ENCODE measurements at regions not wholly inside any gene's neighbourhood (a gene's known extent, or its start where the extent isn't known, plus 50 kb on each side); places are given as distances from the start of the nearest gene placed in this dataset.

DNA sequence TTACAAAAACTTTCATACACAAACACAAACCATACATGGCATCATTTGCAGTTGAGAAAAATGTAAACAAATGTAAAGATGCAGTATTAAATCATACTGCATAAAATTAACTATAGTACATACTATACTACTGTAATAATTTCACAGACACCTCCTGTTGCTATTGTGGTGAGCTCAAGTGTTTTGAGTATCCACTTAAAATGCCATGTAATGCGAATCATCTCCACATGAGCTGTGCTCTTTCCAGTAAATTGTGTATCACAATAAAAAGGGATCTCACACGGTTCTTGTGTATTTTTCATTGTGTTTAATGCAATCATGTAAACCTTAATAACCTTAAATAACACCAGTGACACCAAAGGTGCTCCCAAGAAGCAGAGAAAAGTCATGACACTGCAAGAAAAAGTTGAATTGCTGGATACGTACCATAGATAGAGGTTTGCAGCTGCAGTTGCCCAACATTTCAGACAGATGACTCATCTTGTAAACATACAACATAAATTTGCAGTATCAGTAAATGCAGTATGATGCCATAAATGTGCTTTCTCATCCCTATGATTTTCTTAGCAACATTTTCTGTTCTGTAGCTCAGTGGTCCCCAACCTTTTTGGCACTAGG is 166.6 kb downstream of the RAP2A start (continued):
- TF ChIP-seq, protein P1, sequence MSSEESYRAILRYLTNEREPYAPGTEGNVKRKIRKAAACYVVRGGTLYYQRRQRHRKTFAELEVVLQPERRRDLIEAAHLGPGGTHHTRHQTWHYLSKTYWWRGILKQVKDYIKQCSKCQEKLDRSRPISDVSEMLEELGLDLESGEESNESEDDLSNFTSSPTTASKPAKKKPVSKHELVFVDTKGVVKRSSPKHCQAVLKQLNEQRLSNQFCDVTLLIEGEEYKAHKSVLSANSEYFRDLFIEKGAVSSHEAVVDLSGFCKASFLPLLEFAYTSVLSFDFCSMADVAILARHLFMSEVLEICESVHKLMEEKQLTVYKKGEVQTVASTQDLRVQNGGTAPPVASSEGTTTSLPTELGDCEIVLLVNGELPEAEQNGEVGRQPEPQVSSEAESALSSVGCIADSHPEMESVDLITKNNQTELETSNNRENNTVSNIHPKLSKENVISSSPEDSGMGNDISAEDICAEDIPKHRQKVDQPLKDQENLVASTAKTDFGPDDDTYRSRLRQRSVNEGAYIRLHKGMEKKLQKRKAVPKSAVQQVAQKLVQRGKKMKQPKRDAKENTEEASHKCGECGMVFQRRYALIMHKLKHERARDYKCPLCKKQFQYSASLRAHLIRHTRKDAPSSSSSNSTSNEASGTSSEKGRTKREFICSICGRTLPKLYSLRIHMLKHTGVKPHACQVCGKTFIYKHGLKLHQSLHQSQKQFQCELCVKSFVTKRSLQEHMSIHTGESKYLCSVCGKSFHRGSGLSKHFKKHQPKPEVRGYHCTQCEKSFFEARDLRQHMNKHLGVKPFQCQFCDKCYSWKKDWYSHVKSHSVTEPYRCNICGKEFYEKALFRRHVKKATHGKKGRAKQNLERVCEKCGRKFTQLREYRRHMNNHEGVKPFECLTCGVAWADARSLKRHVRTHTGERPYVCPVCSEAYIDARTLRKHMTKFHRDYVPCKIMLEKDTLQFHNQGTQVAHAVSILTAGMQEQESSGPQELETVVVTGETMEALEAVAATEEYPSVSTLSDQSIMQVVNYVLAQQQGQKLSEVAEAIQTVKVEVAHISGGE (CRISPR knock-in tag; IDR thresholded peaks at IDR 0.05): no peak
- TF ChIP-seq ZNF207 (IDR thresholded peaks at IDR 0.05; ENCODE audit: borderline replicate concordance) (no peak), TCF3 (IDR thresholded peaks at IDR 0.05; ENCODE audit: borderline replicate concordance, insufficient read depth, low read depth, low read length) (no peak)
- TF ChIP-seq, protein P2, sequence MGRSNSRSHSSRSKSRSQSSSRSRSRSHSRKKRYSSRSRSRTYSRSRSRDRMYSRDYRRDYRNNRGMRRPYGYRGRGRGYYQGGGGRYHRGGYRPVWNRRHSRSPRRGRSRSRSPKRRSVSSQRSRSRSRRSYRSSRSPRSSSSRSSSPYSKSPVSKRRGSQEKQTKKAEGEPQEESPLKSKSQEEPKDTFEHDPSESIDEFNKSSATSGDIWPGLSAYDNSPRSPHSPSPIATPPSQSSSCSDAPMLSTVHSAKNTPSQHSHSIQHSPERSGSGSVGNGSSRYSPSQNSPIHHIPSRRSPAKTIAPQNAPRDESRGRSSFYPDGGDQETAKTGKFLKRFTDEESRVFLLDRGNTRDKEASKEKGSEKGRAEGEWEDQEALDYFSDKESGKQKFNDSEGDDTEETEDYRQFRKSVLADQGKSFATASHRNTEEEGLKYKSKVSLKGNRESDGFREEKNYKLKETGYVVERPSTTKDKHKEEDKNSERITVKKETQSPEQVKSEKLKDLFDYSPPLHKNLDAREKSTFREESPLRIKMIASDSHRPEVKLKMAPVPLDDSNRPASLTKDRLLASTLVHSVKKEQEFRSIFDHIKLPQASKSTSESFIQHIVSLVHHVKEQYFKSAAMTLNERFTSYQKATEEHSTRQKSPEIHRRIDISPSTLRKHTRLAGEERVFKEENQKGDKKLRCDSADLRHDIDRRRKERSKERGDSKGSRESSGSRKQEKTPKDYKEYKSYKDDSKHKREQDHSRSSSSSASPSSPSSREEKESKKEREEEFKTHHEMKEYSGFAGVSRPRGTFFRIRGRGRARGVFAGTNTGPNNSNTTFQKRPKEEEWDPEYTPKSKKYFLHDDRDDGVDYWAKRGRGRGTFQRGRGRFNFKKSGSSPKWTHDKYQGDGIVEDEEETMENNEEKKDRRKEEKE (IDR thresholded peaks at IDR 0.05): no peak

DNA sequence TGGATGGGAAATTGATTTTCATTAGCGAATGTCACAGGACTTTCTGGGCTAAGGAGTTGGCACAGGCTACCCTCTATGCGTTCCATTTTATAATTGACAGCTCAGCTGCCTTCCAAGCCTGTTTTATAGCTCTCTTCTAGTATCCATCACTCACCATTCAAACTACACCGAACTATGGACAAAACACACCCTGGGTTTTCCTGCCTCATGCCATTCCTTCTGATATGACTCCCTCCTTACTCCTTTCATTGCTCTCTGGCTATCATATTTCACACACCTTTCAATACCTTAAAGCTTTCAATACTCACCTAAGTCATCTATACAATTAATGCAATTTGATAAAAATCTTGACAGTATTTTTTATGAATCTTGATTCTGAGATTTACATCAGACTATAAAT is 181.3 kb downstream of the RAP2A start:
- no peak overlapping the region for H3K4me2 ChIP-seq (ENCODE audit: control insufficient read depth, insufficient read depth)
- intact Hi-C loops (cut with micrococcal nuclease; ENCODE audit: unreplicated experiment) (no loop called here), in situ Hi-C loops (cut with MboI) (no loop called here)
- ATAC-seq: no peak
- no peaks in the 10 kb centered on the region for H3K27me3 ChIP-seq (replicated peaks in 1 of 2; ENCODE audit: control insufficient read depth in 2 of 2, insufficient read depth in 2 of 2, low read length in 1 of 2)
- ChIA-PET RAD21 (ENCODE audit: unreplicated experiment) (no interaction called here), SMC1A (ENCODE audit: uncharacterized antibody, unreplicated experiment) (no interaction called here), POLR2A (interaction anchor here (0.5 kb wide), 1 partner anchor 145 kb away, joined by 3 read pairs; no protein-coding TSS in a partner anchor), CTCF (no interaction called here)
- no peak overlapping the region for H3K27ac ChIP-seq (ENCODE audit: control insufficient read depth, insufficient read depth)
- H3K4me1 ChIP-seq (ENCODE audit: control insufficient read depth, insufficient read depth, low read length): no peaks in the 10 kb centered on the region
- no peaks in the 10 kb centered on the region for H3K79me2 ChIP-seq (ENCODE audit: control insufficient read depth, insufficient read depth, low read length)
- FAIRE-seq: no peak
- no TSS peak for BruUV-seq (replicated peaks)
- 2% methylated on average over 3 of the region's 3 CpGs for WGBS (ENCODE audit: insufficient coverage, insufficient replicate concordance, low lambda C conversion rate, missing lambda C conversion rate)
- no peak for DNase-seq (ENCODE audit: low read depth, low spot score)
- no peaks in the 10 kb centered on the region for H3K9me3 ChIP-seq (replicated peaks; ENCODE audit: control insufficient read depth, insufficient read depth, low read length)
- no peak overlapping the region for H3K9ac ChIP-seq (ENCODE audit: control insufficient read depth, insufficient read depth, low read length)
- no peaks in the 10 kb centered on the region for H3K36me3 ChIP-seq (ENCODE audit: control insufficient read depth in 2 of 2, insufficient read depth in 2 of 2, low read length in 1 of 2)
- no peak overlapping the region for H2AFZ ChIP-seq (ENCODE audit: control insufficient read depth, low read depth, low read length)
- no peak overlapping the region for H3K4me3 ChIP-seq
- H4K20me1 ChIP-seq (ENCODE audit: control insufficient read depth, insufficient read depth): no peaks in the 10 kb centered on the region
- TF ChIP-seq SUZ12 (IDR thresholded peaks at IDR 0.05; ENCODE audit: unreplicated experiment) (no peak), MEF2A (IDR thresholded peaks at IDR 0.05; ENCODE audit: insufficient read depth, low read depth, low read length) (no peak), POLR2AphosphoS5 (IDR thresholded peaks at IDR 0.05; ENCODE audit: low read length) (no peak)
- TF ChIP-seq, protein P3, sequence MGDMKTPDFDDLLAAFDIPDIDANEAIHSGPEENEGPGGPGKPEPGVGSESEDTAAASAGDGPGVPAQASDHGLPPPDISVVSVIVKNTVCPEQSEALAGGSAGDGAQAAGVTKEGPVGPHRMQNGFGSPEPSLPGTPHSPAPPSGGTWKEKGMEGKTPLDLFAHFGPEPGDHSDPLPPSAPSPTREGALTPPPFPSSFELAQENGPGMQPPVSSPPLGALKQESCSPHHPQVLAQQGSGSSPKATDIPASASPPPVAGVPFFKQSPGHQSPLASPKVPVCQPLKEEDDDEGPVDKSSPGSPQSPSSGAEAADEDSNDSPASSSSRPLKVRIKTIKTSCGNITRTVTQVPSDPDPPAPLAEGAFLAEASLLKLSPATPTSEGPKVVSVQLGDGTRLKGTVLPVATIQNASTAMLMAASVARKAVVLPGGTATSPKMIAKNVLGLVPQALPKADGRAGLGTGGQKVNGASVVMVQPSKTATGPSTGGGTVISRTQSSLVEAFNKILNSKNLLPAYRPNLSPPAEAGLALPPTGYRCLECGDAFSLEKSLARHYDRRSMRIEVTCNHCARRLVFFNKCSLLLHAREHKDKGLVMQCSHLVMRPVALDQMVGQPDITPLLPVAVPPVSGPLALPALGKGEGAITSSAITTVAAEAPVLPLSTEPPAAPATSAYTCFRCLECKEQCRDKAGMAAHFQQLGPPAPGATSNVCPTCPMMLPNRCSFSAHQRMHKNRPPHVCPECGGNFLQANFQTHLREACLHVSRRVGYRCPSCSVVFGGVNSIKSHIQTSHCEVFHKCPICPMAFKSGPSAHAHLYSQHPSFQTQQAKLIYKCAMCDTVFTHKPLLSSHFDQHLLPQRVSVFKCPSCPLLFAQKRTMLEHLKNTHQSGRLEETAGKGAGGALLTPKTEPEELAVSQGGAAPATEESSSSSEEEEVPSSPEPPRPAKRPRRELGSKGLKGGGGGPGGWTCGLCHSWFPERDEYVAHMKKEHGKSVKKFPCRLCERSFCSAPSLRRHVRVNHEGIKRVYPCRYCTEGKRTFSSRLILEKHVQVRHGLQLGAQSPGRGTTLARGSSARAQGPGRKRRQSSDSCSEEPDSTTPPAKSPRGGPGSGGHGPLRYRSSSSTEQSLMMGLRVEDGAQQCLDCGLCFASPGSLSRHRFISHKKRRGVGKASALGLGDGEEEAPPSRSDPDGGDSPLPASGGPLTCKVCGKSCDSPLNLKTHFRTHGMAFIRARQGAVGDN (IDR thresholded peaks at IDR 0.05): no peak
- TF ChIP-seq, protein P4, sequence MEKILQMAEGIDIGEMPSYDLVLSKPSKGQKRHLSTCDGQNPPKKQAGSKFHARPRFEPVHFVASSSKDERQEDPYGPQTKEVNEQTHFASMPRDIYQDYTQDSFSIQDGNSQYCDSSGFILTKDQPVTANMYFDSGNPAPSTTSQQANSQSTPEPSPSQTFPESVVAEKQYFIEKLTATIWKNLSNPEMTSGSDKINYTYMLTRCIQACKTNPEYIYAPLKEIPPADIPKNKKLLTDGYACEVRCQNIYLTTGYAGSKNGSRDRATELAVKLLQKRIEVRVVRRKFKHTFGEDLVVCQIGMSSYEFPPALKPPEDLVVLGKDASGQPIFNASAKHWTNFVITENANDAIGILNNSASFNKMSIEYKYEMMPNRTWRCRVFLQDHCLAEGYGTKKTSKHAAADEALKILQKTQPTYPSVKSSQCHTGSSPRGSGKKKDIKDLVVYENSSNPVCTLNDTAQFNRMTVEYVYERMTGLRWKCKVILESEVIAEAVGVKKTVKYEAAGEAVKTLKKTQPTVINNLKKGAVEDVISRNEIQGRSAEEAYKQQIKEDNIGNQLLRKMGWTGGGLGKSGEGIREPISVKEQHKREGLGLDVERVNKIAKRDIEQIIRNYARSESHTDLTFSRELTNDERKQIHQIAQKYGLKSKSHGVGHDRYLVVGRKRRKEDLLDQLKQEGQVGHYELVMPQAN (conservative IDR thresholded peaks at IDR 0.05): no peak

Data from GM12878 (cell line).